ENCODE measurements at regions not wholly inside any gene's neighbourhood (a gene's known extent, or its start where the extent isn't known, plus 50 kb on each side); places are given as distances from the start of the nearest gene placed in this dataset.

DNA sequence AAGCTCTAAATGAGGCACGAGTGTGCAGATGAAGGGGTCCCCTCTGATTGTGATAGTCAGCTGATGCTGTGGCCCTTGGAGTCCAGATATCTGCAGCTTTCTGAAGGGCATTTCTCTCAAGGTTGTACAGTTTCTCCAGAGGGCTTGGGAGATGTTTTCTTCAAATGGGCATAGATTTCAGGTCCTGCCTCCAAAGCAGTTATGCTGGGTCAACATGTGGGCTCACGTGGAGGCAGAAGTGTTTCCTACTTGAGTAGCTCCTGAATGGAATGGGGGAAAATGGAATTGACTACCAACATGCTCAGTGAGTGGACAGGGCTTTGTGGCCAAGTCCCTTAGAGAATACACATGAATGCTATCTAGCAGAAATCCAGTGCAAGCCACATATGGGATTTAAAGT, 360.7 kb downstream of the SAMD5 start:
- DNase-seq, result no peak

DNA sequence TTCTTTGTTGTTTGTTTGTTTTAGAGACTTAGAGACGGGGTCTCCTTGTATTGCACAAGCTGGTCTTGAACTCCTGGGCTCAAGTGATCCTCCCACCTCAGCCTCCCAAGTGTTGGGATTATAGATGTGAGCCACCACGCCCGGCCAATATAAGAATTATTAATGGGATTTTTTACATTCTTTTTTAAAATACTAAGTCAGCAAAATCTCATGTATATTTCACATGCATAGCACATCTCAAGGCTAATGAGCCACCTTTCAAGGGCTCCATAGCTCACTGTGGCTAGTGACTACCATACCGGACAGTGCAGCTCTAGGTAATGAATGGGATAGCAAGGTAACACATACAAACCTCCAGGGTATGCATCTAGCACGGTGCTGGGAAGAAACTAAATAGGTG, 361.4 kb downstream of the SAMD5 start:
- no peak for DNase-seq

DNA sequence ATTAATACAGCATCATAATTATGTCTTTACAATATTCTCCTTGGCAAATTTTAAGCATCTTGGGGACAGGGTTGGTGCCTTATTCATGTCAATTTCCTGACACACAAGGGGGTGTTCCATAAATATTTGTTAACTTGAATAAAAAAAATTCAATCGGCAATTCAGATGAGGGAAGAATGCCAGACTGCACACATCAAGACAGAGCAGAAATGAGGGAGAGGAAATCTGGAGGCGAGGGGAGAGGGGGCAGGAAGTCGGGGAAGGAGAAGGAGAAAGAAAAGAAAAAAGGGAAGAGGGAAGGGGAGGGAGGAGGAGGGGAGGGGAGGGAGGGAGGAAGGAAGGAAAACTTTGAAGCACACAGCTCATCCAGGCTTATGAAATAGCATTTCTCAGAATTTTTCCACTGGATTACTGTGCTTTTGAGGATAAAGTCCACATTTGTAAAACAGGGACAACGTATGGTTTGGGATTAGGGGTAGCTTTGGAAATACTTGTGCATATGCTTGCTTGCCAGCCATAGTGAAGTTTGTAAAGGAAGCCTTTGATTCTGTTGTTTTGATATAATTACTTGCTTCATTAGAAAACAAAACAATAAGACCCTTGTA, 362.1 kb downstream of the SAMD5 start:
- DNase-seq, result no peak

DNA sequence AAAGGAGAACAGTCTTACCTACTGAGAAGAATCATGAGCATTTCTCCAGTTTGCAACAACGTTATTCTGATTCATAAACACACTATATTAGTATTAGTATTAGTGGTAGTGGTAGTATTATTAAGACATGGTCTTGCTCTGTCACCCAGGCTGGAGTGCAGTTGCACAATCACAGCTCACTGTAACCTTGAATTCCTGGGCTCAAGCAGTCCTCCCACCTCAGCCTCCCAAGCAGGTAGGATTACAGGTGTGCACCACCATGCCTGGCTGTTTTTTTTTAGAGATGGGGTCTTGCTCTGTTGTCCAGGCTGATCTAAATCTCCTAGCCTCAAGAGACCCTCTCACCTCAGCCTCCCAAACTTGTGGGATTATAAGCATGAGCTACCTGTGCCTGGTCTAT, 363.5 kb downstream of the SAMD5 start:
- no peak for DNase-seq

DNA sequence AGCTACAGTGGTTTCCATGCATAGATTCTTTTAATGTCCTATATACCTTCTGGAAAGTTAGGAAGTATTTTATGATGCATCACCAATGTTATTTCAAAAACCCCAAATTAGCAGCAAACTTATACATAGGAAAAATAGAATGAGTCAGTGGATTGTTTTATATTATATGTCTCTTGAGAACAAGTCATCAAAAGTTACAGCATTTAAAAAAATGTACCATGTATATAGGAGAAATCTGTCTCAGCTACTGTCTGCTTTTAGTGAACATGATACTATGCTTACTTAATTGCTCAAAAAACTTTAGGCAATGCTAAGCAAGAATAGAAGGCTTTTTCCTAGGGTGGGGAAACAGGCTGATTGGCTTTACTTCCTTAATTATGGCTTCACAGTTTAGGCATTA, 365.3 kb downstream of the SAMD5 start:
- no peak for DNase-seq

DNA sequence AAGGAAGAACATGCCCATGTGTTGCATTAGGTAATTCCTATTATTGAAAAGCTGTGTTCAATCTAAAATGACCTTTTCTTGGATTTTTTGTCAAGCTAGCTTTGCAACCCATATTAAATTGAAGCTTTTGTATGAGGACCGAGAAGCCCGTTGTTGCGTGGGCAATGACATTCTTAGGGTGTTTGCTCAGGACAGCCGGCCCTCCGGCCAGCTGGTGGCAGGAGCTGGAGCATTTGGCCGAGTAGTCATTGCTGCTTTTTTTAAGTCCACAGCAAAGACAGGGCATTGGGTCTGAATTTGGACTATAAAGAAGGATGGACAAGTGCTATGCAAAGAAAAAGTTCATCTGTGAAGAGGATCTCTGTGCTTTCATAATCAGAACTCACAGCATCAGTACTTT, 365.8 kb downstream of the SAMD5 start:
- DNase-seq, result no peak

DNA sequence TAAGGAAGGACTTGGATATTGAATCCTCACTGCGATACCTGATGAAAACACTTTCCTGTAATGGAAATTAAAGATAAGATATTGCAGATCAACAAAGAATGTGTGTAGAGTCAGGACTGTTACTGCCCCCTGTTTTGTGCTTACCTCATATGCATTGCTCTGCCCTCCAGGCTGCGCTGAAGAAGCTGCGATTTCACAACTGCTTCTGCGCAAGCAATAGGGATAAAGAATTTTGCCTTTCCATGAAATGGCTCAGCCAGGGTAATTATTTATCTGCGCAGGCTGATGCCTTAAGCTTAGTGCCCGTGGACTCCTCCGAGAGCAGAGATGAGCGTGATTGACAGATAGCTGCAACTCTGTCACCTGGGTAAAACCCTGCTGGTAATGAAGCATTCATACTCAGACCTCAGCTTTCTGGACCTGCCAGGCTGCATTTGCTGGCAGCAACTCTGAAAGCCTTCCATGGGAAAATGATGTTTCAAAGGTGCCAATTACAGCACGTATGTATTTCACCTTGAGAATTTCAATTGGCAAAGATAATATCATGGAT, 370.6 kb downstream of the SAMD5 start:
- DNase-seq, result no peak

DNA sequence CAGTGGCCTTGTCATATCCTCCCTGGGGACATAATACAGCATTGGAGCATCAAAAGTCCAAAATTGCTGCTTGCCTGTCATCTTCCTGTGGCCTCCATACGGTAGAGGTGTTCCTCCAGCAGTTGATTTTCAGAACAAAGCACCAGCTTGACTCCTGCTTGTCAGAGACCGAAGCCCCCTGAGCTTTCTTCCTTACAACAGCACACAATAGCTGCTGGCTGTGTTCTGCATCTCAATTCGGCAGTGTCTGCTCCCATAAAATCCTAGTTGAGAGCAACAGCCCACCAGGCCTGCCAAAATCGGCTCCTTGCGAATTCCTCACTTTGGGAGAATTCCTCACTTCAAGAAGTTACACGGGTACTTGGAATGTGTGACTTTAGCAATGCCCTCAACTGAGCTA, 372.9 kb downstream of the SAMD5 start:
- no peak for DNase-seq

DNA sequence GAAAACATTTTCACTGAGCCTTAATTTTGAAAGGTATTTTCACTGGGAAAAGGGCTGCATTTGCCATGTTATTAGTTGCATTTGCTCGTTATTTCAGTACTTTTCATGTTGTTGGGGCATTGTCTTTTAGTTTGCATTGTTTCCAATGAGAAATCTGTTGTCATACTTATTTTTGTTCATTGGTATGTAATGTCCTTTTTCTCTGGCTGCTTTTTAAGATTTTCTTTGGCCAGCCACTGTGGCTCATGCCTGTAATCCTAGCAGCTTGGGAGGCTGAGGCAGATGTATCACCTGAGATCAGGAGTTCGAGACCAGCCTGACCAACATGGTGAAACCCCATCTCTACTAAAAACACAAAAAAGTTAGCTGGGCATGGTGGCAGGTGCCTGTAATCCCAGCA, 379.9 kb downstream of the SAMD5 start:
- no peak for DNase-seq

DNA sequence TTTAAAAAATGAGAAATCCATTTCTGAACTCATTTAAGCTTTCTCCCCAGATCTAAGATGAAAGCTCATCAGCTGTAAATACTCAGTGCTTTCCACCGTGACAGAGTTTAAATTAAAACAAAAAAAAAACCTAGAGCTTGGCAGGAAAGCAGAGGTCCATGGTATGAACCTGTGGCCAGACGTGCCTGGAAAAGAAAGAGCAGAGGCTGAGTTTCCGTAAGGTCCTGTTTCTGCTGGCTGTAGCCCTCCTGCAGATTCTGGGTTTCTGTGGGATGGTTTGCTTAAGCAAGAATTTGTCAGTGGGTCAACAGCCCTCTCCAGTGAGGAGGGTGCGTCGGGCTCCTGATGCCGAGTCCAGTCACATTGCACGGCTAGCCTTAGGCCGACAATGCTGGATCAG, 383.2 kb downstream of the SAMD5 start:
- no peak for DNase-seq

DNA sequence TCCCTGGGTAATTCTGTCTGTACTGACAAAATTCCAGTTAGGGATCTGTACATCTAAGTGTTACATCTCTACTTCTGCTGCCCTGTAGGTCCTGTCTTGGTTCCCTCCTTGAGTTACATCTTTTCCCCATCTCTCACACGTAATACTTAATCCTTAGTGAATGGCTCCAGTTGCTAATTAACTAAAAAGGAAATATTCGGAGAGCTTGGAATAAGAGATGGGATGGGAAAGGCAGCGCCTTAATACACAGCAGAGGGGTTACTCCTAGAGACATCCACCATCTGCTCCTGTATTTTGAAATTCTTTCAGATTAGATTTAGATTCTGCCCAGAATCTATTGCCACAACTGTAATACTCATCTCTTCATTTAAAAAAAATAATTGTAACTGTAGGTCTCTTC, 384.0 kb downstream of the SAMD5 start:
- no peak for DNase-seq

DNA sequence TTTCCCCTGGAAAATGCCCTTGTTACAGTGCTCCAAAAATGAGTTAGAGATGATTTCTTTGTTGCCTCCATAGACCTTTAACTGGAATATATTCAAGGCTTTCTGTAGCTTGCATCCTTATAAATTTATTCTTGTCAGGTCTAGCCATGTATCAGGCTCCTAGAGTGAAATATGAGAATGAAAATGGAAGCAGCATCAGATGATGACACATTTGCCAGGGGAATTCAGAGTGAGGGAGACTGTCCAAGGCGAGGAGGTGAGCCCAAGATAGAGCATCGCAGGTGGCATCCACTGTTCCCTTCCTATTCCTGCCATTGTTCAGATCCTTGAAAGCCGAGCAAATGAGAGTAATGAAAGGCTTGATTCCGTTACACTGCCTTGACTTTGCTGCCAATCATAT, 386.8 kb downstream of the SAMD5 start:
- no peak for DNase-seq

DNA sequence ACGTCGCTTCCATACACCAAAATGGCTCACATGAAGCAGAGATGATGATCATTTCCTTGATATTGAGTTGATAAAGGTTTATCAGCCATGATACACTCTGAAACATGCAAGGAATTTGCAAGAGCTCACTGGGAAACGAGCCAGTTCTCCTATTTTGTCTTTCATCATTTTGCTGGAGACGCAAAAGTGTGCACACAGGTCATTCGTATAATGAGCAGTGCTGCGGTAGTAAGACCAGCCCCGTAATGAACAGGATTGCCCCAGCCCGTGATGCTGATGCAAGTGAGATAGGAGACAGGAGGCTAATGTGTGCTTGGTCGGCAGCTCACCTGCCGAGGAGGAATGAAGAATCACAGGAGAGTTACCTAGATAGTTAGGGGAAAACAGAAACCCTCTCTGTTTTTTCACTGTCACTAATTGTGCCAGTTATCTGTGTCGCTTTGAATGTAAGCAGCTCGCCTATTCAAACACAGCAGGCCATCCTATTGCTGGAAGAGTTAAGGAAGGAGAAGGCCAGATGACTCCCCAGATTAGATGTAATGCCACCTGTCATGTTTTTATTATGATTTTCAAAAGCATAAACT, 391.8 kb downstream of the SAMD5 start:
- DNase-seq, result no peak

DNA sequence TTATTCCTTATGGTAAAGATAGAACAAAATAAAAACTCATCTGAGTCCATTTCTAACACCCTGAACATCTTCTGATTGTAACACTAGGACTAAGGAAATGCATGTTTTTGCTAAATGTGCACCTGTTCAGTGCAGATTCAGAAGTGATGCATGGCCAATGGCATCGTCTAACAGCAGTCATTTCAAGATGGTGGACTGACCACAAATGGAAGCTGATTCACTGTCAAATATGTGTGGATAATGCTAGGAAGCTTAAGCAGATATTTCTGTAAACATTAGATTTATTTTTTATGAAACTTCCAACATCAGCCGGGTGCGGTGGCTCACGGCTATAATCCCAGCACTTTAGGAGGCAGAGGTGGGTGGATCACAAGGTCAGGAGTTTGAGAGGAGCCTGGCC, 394.8 kb downstream of the SAMD5 start:
- no peak for DNase-seq

DNA sequence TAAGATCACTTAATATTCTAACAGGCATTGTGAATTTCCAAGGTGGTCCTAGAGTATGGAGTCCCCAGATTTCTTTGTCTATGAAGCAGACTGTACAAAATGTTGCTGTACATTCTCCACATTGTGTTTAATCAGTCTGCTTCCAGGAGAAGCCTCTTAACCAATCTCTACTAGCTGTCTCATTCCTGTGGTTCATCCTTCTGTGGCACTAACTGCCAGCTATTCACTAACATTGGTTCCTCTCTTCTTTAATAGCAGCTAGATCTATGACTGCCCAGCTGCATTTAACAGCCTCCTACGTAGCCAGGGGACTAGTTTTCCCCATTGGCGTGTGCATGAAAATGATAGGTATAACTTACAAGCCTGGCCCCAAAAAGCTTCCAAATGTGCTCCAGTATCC, 395.4 kb downstream of the SAMD5 start:
- no peak for DNase-seq

DNA sequence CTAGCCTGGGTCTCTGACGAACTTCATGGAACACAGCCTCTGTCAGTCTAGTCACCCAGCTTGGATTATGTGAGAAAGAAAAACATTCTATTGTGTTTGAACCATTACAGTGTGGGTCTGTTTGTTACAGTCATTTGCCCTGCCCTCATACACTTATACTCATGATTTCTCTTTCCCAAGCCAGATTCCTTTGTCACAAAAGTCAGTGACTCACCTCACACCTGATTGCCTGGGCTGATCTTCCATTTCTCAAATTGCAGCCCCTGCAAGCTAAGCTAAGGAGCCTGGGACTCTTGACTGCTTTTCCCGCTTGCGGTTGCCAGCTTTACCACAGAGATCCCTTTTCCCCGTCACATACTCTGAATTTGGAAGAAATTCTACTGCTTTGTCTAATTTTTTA, 395.9 kb downstream of the SAMD5 start:
- DNase-seq, result no peak

DNA sequence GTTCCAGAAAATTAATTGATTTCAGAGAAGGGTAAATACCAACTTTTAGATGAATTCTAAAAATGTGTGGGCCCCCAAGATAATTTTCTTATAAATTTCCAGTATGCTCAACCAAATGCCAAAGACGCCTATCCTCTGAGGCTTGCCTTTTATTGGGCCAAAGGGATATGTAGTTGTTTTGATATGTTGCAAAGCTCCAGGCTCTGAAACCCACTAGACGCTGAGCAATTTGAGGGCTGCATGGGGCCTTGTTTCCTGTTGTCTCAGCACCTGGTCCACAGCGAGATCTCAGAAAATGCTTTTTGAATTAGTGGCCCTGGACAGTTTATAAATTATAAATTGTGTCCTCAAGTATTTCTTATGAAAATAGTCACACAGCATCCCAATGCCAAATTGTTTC, 397.2 kb downstream of the SAMD5 start:
- DNase-seq, result no peak

DNA sequence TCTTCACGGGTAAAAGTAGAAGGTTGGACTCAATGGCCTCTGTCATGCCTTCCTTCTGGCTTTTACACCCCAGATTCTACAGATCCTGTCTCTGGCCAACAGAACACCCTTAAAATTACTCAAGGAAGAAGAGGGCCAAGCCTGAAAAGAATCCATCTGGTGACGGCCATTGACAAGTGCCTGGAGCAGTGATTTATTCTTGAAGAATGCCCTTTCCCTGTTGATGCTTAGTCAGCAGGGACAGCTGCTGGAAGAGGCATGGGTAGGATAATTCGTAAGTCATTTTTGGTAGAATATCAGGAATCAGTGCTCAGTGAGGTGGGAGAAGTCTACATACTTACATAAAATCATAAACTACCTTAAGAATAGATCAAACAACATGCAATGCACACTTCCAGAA, 397.9 kb downstream of the SAMD5 start:
- no peak for DNase-seq

DNA sequence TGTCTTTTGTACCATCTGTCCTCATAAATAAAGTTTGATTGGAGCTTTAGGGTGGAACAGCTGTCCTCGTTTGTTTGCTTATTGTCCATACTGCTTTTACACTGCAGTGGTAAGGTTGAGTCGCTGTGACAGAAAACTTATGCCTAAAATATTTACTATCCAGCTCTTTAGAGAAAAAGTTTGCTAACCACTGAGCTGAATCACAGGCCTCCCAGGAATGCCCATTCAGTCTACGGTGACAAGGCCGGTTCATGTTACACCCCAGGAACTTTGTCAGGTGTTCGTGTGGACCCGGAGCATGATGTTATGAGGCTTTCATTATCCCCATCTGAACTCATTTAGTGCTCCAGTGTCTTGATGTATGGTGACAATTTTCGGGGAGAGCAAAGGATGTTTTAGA, 401.1 kb downstream of the SAMD5 start:
- no peak for DNase-seq

DNA sequence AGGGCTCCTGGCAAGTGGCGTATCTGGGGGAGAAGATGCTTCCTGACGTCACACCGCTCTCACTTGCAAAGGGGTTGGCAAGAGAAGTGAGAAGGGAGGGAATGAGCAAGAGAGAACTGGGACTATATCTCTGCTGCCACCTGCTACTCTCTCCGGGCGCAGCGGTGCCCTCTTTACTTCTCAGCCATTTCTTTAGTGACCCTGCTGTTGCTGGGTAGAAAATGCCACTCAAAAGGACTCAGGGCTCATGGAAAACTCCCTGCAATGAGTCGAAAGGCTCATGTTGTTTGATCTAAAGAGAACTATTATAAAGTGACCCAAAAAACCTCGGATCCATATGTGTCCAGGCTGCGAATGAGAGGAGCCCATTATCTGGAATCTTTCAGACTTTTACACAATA, 401.8 kb downstream of the SAMD5 start:
- DNase-seq, result no peak

DNA sequence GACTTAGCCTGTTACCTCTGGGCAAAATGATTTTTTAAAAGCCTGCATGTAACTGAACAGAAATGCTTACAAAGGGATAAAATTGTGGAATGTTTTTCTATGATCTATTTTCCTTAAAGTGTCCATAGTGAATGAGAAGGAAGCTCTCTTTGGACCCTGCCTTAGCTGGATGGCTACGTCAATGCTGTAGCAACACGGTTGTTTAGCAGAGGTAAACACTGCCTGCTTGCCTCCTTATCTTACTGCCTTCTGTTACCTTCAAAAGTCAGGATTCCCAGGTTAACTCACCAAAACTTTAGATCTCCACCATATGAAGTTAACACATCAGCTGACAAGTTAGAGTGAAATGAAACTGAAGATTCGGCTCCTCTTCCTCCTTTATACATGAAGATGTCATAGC, 402.6 kb downstream of the SAMD5 start:
- no peak for DNase-seq

DNA sequence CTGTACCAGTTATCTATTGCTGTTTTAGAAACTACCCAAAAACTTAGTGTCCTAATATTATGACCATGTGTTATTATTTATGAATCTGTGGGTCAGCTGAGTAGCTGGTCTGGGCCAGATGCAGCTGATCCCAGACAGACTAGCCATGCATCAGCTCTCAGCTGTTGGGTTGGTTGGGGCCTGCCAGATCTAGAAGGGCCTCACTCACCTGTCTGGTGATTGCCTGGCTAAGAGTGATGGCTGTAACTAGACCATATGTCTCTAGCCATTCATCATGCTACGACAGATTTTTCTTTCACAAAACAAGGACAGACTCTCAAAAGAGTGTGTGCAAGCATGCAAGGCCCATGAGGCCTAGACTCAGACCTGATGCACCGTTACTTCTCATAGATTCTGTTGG, 403.2 kb downstream of the SAMD5 start:
- DNase-seq, result no peak

DNA sequence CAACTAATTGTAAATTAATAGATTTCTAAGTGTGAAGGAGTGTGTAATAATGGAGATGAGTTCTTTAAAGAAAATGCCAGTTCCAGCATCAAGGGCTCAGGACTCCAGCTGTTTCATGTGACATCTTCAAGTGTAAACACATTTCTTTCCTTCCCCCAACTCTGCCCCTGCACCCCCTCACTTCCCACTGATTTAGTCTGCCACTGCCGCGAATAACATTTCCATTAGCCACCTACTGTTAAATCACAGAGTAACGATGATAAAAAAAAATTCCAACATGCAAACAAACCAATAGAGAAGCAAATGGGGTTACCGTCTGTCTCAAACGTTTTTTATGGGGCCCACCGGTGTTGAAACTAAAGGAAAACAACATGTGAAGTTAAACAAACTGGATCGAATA, 414.3 kb downstream of the SAMD5 start:
- no peak for DNase-seq

DNA sequence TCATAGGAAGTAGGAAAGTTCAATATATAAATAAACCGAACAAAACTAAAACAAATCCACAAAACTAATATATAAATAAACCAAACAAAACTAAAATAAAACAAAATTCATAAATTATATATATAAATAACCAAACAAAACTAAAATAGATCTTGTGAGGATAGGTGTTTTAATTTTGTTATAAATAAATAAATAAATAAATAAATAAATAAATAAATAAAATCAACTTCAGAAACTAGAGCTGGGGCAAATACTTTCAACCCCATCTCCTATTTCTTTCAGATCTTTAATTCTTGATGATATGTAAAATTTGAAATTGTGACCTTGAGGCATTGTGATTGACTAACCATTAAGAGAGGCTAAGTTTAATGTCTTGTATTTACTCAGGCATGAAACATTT, 416.1 kb downstream of the SAMD5 start:
- no peak for DNase-seq

DNA sequence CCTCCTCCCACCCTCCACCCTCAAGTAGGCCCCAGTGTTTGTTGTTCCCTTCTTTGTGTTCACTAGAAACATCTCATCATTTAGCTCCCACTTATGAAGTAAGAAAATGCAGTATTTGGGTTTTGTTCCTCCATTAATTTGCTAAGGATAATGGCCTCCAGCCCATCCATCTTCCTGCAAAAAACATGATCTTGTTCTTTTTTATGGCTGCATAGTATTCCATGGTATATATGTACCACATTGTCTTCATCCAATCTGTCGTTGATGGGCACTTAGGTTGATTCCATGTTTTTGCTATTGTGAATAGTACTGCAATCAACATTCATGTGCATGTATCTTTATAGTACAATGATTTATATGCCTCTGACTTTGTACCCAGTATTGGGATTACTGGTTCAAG, 416.8 kb upstream of the SASH1 start:
- DNase-seq, result no peak
